Lung (tissue), 11 donors: ENCODE measurements at regions not wholly inside any gene's neighbourhood (a gene's known extent, or its start where the extent isn't known, plus 50 kb on each side); places are given as distances from the start of the nearest gene placed in this dataset.

Experiments
- ATAC-seq: fragments of 200-7000 bp; cut with Tn5 transposase; one replicate; pipeline ENCODE4 v1.9.1; 2020; ENCODE audit warnings: moderate number of reproducible peaks; ENCODE audit not compliant: insufficient read depth, low FRiP score
- DNase-seq, 3 donors: peaks; one replicate each; pipeline ENCODE4 v3.0.0-alpha.2; 2013 to 2017
- H3K27ac ChIP-seq, 2 donors: one replicate each; pipeline ENCODE4 v1.5.1; 2013; ENCODE audit warnings: mild to moderate bottlenecking in 2 of 2, moderate library complexity in 2 of 2, control low read depth in 1 of 2, inconsistent platforms in 1 of 2, low read depth in 1 of 2, low read length in 1 of 2
- H3K27me3 ChIP-seq, 3 donors: one replicate each; pipeline ENCODE4 v1.5.1; 2013; ENCODE audit warnings: low read length in 2 of 3; ENCODE audit not compliant: control insufficient read depth in 3 of 3, insufficient read depth in 3 of 3
- H3K36me3 ChIP-seq, 4 donors: one replicate each; pipeline ENCODE4 v1.5.1; 2013; ENCODE audit warnings: low read length in 4 of 4, mild to moderate bottlenecking in 1 of 4, moderate library complexity in 1 of 4; ENCODE audit not compliant: control insufficient read depth in 4 of 4, insufficient read depth in 4 of 4
- H3K4me1 ChIP-seq, 5 donors: one replicate each; pipeline ENCODE4 v1.5.1; 2013; ENCODE audit warnings: low read length in 5 of 5, mild to moderate bottlenecking in 2 of 5, moderate library complexity in 1 of 5; ENCODE audit not compliant: control insufficient read depth in 5 of 5, insufficient read depth in 5 of 5
- H3K4me3 ChIP-seq: one replicate; pipeline ENCODE4 v1.5.1; 2013; ENCODE audit warnings: mild to moderate bottlenecking, control low read depth, moderate library complexity
- H3K9ac ChIP-seq, 2 donors: one replicate each; pipeline ENCODE4 v1.5.1; 2013; ENCODE audit warnings: low read length in 2 of 2, control low read depth in 1 of 2; ENCODE audit not compliant: insufficient read depth in 1 of 2
- H3K9me3 ChIP-seq, 4 donors: one replicate each; pipeline ENCODE4 v1.5.1; 2013; ENCODE audit warnings: low read length in 3 of 4, mild to moderate bottlenecking in 1 of 4, moderate library complexity in 1 of 4; ENCODE audit not compliant: control insufficient read depth in 4 of 4, insufficient read depth in 3 of 4
- CTCF ChIP-seq: IDR thresholded peaks from 2 replicates; pipeline ENCODE4 v1.5.1; 2012; ENCODE audit warnings: mild to moderate bottlenecking; ENCODE audit errors: control extremely low read depth, extremely low read depth
- WGBS, 2 donors: extraction: QIAGEN DNeasy Blood & Tissue Kit; methylation state at CpG; one replicate each; pipeline ENCODE4 v1.1.7; 2013; 5-methylcytosine and 5-hydroxymethylcytosine counted together
- donor health status: control.
- donor health status: control.
- donor health status: Bipolar disorder and iron deficiency.
- donor health status: healthy.
- donor health status: DM: yes; HTN: yes; CAD: no.

- ATAC-seq: no peak
- no peaks in the 10 kb centered on the region for H3K36me3 ChIP-seq
- 43 to 51% methylated on average over 15 of the region's 15 CpGs for WGBS, 2 donors
- peaks cover 4 to 26% (median 11%) of the 10 kb centered on the region in 5 donors for H3K4me1 ChIP-seq
- peak in 2 of 3 donors; percentile 34 to 59 for DNase-seq
- no peaks in the 10 kb centered on the region for H3K27me3 ChIP-seq
- no peak for TF ChIP-seq CTCF
- H3K4me3 ChIP-seq: no peak overlapping the region
- no peaks in the 10 kb centered on the region for H3K9me3 ChIP-seq
- no peak overlapping the region for H3K27ac ChIP-seq
- no peak overlapping the region for H3K9ac ChIP-seq
These were observed 166.4 kb upstream of the TLE3 start for GRCh38 chr15:70264014-70264582.

- Histone ChIP-seq H3K36me3 (no peaks in the 10 kb centered on the region), H3K27ac (no peak overlapping the region), H3K4me3 (no peak overlapping the region), H3K27me3 (no peaks in the 10 kb centered on the region), H3K9me3 (no peaks in the 10 kb centered on the region), H3K9ac (no peak overlapping the region), H3K4me1 (peaks cover 4 to 34% (median 15%) of the 10 kb centered on the region in 5 donors)
- DNase-seq (no peak), ATAC-seq (no peak)
- WGBS, 2 donors: 93 to 95% methylated on average over 6 of the region's 6 CpGs
- no peak for TF ChIP-seq CTCF
These were observed 165.0 kb upstream of the TLE3 start for GRCh38 chr15:70262591-70263274.

- ATAC-seq (no peak), DNase-seq (no peak)
- Histone ChIP-seq H3K27me3 (no peaks in the 10 kb centered on the region), H3K27ac (no peak overlapping the region), H3K4me1 (peaks cover 4 to 32% (median 15%) of the 10 kb centered on the region in 5 donors), H3K9ac (no peak overlapping the region), H3K4me3 (no peak overlapping the region), H3K36me3 (no peaks in the 10 kb centered on the region), H3K9me3 (no peaks in the 10 kb centered on the region)
- WGBS, 2 donors: 86 to 88% methylated on average over 2 of the region's 2 CpGs
- no peak for TF ChIP-seq CTCF
These were observed 164.5 kb upstream of the TLE3 start for GRCh38 chr15:70262171-70262570.
